Neural cell (in vitro differentiated cells): ENCODE measurements at regions not wholly inside any gene's neighbourhood (a gene's known extent, or its start where the extent isn't known, plus 50 kb on each side); places are given as distances from the start of the nearest gene placed in this dataset.

ENCODE experiments used
- H2AFZ ChIP-seq: fragments of 200-600, 300-800 bp; sonication (generic), shearing (Covaris generic); 2 replicates; pipeline ENCODE4 v1.6.0; 2014; ENCODE audit warnings: low read depth, mild to moderate bottlenecking, antibody characterized with exemption, low read length, moderate library complexity
- H3F3A ChIP-seq: fragments of 200-600 bp; shearing (Covaris generic); 2 replicates; pipeline ENCODE4 v1.6.1; 2016; ENCODE audit warnings: mild to moderate bottlenecking, moderate library complexity, mixed read lengths, antibody characterized with exemption, low read length; ENCODE audit not compliant: insufficient read depth, poor library complexity, severe bottlenecking
- H3K27ac ChIP-seq: fragments of 200-600, 300-800 bp; sonication (generic), shearing (Covaris generic); 2 replicates; pipeline ENCODE4 v1.5.1; 2014; ENCODE audit warnings: mild to moderate bottlenecking, low read length, moderate library complexity
- H3K27me3 ChIP-seq: fragments of 300-800, 200-600 bp; sonication (generic), shearing (Covaris generic); 2 replicates; pipeline ENCODE4 v1.6.0; 2014; ENCODE audit warnings: mild to moderate bottlenecking, low read depth, low read length, moderate library complexity; ENCODE audit not compliant: insufficient read depth
- H3K36me3 ChIP-seq: fragments of 300-800, 200-600 bp; sonication (generic), shearing (Covaris generic); 2 replicates; pipeline ENCODE4 v1.5.1; 2014; ENCODE audit warnings: mild to moderate bottlenecking, antibody characterized with exemption, low read length, moderate library complexity; ENCODE audit not compliant: insufficient read depth
- H3K4me2 ChIP-seq: fragments of 300-800, 200-600 bp; sonication (generic), shearing (Covaris generic); 2 replicates; pipeline ENCODE4 v1.6.0; 2014; ENCODE audit warnings: mild to moderate bottlenecking, low read length
- H3K4me3 ChIP-seq: fragments of 300-800, 200-600 bp; sonication (generic), shearing (Covaris generic); 2 replicates; pipeline ENCODE4 v1.5.1; 2014; ENCODE audit warnings: mild to moderate bottlenecking, low read length, moderate library complexity
- H3K79me2 ChIP-seq: fragments of 200-600 bp; shearing (Covaris generic); replicated peaks from 2 replicates; pipeline ENCODE4 v1.6.0; 2014; ENCODE audit warnings: mild to moderate bottlenecking, low read length, moderate library complexity; ENCODE audit not compliant: insufficient read depth
- H3K9ac ChIP-seq: fragments of 300-800, 200-600 bp; sonication (generic), shearing (Covaris generic); 2 replicates; pipeline ENCODE4 v1.6.1; 2016; ENCODE audit warnings: mild to moderate bottlenecking, low read length, mixed read lengths
- H3K9me2 ChIP-seq: fragments of 200-600 bp; shearing (Covaris generic); 2 replicates; pipeline ENCODE4 v1.6.1; 2016; ENCODE audit warnings: mild to moderate bottlenecking, low read length, mixed read lengths; ENCODE audit not compliant: insufficient read depth
- H3K9me3 ChIP-seq: fragments of 200-600, 300-800 bp; sonication (generic), shearing (Covaris generic); 2 replicates; pipeline ENCODE4 v1.6.1; 2016; ENCODE audit warnings: mild to moderate bottlenecking, mixed run types, low read length, moderate library complexity, mixed read lengths
- H4K20me1 ChIP-seq: fragments of 200-600 bp; shearing (Covaris generic); 2 replicates; pipeline ENCODE4 v1.6.1; 2016; ENCODE audit warnings: mild to moderate bottlenecking, mixed run types; ENCODE audit not compliant: insufficient read depth
- EP300 ChIP-seq: fragments of 450-650 bp; conservative IDR thresholded peaks from 2 replicates; pipeline ENCODE4 v1.6.1; 2014; ENCODE audit warnings: antibody characterized with exemption, mild to moderate bottlenecking, moderate library complexity; ENCODE audit not compliant: poor library complexity, severe bottlenecking
- EZH2 ChIP-seq: fragments of 200-600, 300-800 bp; shearing (Covaris generic), sonication (generic); IDR thresholded peaks from 2 replicates; pipeline ENCODE4 v1.6.1; 2014; ENCODE audit warnings: antibody characterized with exemption, low read length, borderline replicate concordance, mild to moderate bottlenecking; ENCODE audit not compliant: insufficient read depth, poor library complexity, severe bottlenecking
- MXI1 ChIP-seq: fragments of 450-650 bp; conservative IDR thresholded peaks from 2 replicates; pipeline ENCODE4 v1.6.1; 2014; ENCODE audit warnings: antibody characterized with exemption, mild to moderate bottlenecking; ENCODE audit not compliant: poor library complexity, severe bottlenecking
- POLR2AphosphoS5 ChIP-seq: IDR thresholded peaks from 2 replicates; pipeline ENCODE4 v1.6.1; 2012
- RAD21 ChIP-seq: fragments of 450-650 bp; conservative IDR thresholded peaks from 2 replicates; pipeline ENCODE4 v1.6.1; 2014; ENCODE audit warnings: antibody characterized with exemption, mild to moderate bottlenecking, moderate library complexity
- SMC3 ChIP-seq: fragments of 450-650 bp; conservative IDR thresholded peaks from 2 replicates; pipeline ENCODE4 v1.6.1; 2014; ENCODE audit warnings: antibody characterized with exemption, mild to moderate bottlenecking, moderate library complexity; ENCODE audit not compliant: poor library complexity
- TAF1 ChIP-seq: IDR thresholded peaks from 2 replicates; pipeline ENCODE4 v1.6.1; 2012; ENCODE audit warnings: low read depth
- TF ChIP-seq, protein P1 (sequence below): IDR thresholded peaks from 2 replicates; pipeline ENCODE4 v1.6.1; 2012; ENCODE audit warnings: borderline replicate concordance
- TF ChIP-seq, protein P2 (sequence below): fragments of 450-650 bp; IDR thresholded peaks from 2 replicates; pipeline ENCODE4 v1.5.1; 2014; ENCODE audit warnings: antibody characterized with exemption, mild to moderate bottlenecking, moderate library complexity; ENCODE audit not compliant: poor library complexity, severe bottlenecking

DNA sequence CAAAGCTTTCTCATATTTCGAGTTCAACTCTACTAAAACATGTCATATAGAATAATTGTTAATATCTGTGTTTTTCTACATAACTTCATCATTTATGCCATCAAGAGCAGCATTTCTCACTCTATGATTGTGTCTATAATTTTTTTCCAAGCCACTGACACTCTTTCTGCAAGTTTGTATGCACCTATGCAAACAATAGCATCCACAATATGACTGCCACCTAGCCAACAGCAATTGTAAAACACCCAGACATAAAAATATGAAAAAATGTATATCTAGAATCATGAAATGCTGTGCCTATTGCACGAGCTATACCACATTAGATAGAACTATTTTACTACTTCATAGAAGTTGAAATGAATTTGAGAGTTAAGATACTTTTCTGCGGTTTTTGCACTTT is 286.5 kb upstream of the MARCKS start:
- Histone ChIP-seq H3F3A (no peaks in the 10 kb centered on the region), H3K36me3 (no peaks in the 10 kb centered on the region), H4K20me1 (no peaks in the 10 kb centered on the region), H3K9me3 (no peaks in the 10 kb centered on the region), H3K79me2 (no peaks in the 10 kb centered on the region), H2AFZ (no peak overlapping the region), H3K27me3 (no peaks in the 10 kb centered on the region), H3K4me3 (no peak overlapping the region), H3K9ac (no peak overlapping the region), H3K4me2 (no peak overlapping the region), H3K9me2 (no peaks in the 10 kb centered on the region), H3K27ac (peak overlapping the region; percentile 10)
- TF ChIP-seq MXI1 (no peak), EZH2 (no peak), TAF1 (no peak), RAD21 (peak; percentile 62), EP300 (no peak), SMC3 (peak; percentile 57), POLR2AphosphoS5 (no peak)
- TF ChIP-seq, protein P1, sequence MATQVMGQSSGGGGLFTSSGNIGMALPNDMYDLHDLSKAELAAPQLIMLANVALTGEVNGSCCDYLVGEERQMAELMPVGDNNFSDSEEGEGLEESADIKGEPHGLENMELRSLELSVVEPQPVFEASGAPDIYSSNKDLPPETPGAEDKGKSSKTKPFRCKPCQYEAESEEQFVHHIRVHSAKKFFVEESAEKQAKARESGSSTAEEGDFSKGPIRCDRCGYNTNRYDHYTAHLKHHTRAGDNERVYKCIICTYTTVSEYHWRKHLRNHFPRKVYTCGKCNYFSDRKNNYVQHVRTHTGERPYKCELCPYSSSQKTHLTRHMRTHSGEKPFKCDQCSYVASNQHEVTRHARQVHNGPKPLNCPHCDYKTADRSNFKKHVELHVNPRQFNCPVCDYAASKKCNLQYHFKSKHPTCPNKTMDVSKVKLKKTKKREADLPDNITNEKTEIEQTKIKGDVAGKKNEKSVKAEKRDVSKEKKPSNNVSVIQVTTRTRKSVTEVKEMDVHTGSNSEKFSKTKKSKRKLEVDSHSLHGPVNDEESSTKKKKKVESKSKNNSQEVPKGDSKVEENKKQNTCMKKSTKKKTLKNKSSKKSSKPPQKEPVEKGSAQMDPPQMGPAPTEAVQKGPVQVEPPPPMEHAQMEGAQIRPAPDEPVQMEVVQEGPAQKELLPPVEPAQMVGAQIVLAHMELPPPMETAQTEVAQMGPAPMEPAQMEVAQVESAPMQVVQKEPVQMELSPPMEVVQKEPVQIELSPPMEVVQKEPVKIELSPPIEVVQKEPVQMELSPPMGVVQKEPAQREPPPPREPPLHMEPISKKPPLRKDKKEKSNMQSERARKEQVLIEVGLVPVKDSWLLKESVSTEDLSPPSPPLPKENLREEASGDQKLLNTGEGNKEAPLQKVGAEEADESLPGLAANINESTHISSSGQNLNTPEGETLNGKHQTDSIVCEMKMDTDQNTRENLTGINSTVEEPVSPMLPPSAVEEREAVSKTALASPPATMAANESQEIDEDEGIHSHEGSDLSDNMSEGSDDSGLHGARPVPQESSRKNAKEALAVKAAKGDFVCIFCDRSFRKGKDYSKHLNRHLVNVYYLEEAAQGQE = no peak
- TF ChIP-seq, protein P2, sequence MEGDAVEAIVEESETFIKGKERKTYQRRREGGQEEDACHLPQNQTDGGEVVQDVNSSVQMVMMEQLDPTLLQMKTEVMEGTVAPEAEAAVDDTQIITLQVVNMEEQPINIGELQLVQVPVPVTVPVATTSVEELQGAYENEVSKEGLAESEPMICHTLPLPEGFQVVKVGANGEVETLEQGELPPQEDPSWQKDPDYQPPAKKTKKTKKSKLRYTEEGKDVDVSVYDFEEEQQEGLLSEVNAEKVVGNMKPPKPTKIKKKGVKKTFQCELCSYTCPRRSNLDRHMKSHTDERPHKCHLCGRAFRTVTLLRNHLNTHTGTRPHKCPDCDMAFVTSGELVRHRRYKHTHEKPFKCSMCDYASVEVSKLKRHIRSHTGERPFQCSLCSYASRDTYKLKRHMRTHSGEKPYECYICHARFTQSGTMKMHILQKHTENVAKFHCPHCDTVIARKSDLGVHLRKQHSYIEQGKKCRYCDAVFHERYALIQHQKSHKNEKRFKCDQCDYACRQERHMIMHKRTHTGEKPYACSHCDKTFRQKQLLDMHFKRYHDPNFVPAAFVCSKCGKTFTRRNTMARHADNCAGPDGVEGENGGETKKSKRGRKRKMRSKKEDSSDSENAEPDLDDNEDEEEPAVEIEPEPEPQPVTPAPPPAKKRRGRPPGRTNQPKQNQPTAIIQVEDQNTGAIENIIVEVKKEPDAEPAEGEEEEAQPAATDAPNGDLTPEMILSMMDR = peak; percentile 63

DNA sequence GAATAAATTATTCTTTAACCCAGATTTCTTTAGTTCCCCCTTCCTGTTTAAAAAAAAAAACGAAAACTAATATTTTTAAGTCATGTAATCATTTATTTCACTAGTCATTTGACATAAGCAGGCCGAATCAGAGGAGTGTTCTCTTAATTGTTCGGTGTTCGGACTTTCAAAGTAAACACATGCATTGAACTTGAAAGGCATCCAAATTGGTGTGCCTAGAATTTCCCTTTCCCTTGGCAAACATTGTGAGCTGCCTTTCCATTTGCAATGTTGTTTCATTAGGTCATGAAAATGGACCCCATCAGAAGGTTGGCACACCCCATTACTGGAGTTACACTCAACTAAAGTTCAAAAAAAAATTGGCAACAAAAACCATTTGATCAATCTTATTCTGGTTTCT is 283.0 kb upstream of the MARCKS start:
- H3K27ac ChIP-seq = no peak overlapping the region
- no peaks in the 10 kb centered on the region for H3K36me3 ChIP-seq
- no peak overlapping the region for H3K4me3 ChIP-seq
- H3K9me3 ChIP-seq = no peaks in the 10 kb centered on the region
- H3K4me2 ChIP-seq = no peak overlapping the region
- TF ChIP-seq, protein P2 = no peak
- TF ChIP-seq MXI1 (no peak), EZH2 (no peak), EP300 (no peak)
- no peaks in the 10 kb centered on the region for H3K27me3 ChIP-seq
- H2AFZ ChIP-seq = no peak overlapping the region
- H3K79me2 ChIP-seq = no peaks in the 10 kb centered on the region
- no peak overlapping the region for H3K9ac ChIP-seq
- H3F3A ChIP-seq = no peaks in the 10 kb centered on the region
- no peaks in the 10 kb centered on the region for H3K9me2 ChIP-seq
- H4K20me1 ChIP-seq = no peaks in the 10 kb centered on the region
